H1 (cell line): ENCODE measurements at regions not wholly inside any gene's neighbourhood (a gene's known extent, or its start where the extent isn't known, plus 50 kb on each side); places are given as distances from the start of the nearest gene placed in this dataset.

Experiments used
- CBX8 ChIP-seq: fragments of 300-800, 300-1000 bp; sonication (generic); IDR thresholded peaks from 2 replicates; pipeline ENCODE4 v1.7.1; 2016; ENCODE audit warnings: low read depth, low read length, borderline replicate concordance
- CEBPB ChIP-seq: IDR thresholded peaks from 2 replicates; pipeline ENCODE4 v1.6.1; 2012; ENCODE audit warnings: low read depth, low read length
- GTF2F1 ChIP-seq: IDR thresholded peaks from 2 replicates; pipeline ENCODE4 v1.6.1; 2012; ENCODE audit warnings: low read depth, low read length, improper control_type of control experiment, borderline replicate concordance
- NRF1 ChIP-seq: IDR thresholded peaks from 2 replicates; pipeline ENCODE4 v1.6.1; 2011; ENCODE audit warnings: mild to moderate bottlenecking, low read depth, low read length, improper control_type of control experiment
- SAP30 ChIP-seq: fragments of 300-600 bp; sonication (generic); IDR thresholded peaks from 2 replicates; pipeline ENCODE4 v1.7.1; 2012; ENCODE audit warnings: low read length, moderate library complexity, mild to moderate bottlenecking, inconsistent platforms; ENCODE audit not compliant: insufficient read depth, insufficient replicate concordance
- TAF7 ChIP-seq: optimal IDR thresholded peaks from 2 replicates; pipeline ENCODE3; 2011; ENCODE audit warnings: low read depth, mild to moderate bottlenecking, inconsistent platforms, low read length, moderate library complexity, borderline replicate concordance
- TF ChIP-seq, protein P1 (sequence below), 3 experiments: IDR thresholded peaks; 1 replicate in 2 of 3; 2 replicates in 1 of 3; pipeline versions ENCODE4 v1.5.1 to v1.6.1; 2011; ENCODE audit warnings: low read length in 3 of 3, mild to moderate bottlenecking in 3 of 3, inconsistent platforms in 2 of 3, low read depth in 1 of 3, moderate library complexity in 1 of 3; ENCODE audit not compliant: insufficient read depth in 1 of 3; ENCODE audit errors: control extremely low read depth in 1 of 3

DNA sequence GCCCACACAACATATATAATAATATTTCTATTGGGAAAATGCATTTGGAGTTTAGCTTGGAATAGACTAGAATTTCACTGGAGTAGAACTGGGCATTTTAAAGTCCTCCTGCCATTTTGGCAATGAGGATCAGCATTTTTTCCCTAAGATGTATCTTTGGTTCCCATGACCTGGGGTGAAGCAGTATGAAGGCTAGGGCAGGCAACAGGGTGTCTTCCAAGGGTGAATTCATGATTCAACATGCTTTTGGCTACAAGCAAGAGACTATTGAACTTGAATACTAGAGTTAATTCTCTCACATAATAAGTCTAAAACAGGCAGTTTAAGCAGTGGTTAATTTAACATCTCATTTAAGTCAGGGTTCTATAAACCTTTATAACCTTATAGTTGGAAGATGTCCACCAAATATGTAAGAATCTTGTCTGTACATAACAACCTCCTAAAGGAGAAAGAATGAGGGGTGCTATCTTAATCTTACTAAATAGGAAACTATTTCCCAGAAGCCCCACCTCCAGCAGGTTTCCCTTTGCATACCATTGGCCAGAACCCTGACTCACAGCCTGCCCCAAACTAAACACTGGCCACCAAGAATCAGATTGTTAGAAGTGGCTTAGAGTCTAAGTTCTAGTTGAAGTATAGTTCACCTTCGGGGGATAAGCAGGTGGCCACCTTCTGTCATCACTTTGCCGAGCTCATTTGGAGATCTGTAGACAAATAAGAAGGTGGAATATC lies 96.0 kb upstream of the PRPS1L1 start (continued):
- TF ChIP-seq, protein P1, sequence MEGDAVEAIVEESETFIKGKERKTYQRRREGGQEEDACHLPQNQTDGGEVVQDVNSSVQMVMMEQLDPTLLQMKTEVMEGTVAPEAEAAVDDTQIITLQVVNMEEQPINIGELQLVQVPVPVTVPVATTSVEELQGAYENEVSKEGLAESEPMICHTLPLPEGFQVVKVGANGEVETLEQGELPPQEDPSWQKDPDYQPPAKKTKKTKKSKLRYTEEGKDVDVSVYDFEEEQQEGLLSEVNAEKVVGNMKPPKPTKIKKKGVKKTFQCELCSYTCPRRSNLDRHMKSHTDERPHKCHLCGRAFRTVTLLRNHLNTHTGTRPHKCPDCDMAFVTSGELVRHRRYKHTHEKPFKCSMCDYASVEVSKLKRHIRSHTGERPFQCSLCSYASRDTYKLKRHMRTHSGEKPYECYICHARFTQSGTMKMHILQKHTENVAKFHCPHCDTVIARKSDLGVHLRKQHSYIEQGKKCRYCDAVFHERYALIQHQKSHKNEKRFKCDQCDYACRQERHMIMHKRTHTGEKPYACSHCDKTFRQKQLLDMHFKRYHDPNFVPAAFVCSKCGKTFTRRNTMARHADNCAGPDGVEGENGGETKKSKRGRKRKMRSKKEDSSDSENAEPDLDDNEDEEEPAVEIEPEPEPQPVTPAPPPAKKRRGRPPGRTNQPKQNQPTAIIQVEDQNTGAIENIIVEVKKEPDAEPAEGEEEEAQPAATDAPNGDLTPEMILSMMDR (IDR thresholded peaks at IDR 0.05; ENCODE audit: control extremely low read depth in 1 of 3, insufficient read depth in 1 of 3, low read depth in 1 of 3, low read length in 3 of 3), result no peak
- TF ChIP-seq TAF7 (no peak), CBX8 (no peak), CEBPB (no peak), GTF2F1 (no peak), SAP30 (no peak), NRF1 (no peak)
